GM19372 (cell line): ENCODE measurements at regions not wholly inside any gene's neighbourhood (a gene's known extent, or its start where the extent isn't known, plus 50 kb on each side); places are given as distances from the start of the nearest gene placed in this dataset.

Source experiments
- ATAC-seq: cut with Tn5 transposase; IDR thresholded peaks from one replicate; pipeline ENCODE4 v1.9.1; 2021; ENCODE audit warnings: mild to moderate bottlenecking, low read depth, moderate library complexity; ENCODE audit not compliant: unreplicated experiment

DNA sequence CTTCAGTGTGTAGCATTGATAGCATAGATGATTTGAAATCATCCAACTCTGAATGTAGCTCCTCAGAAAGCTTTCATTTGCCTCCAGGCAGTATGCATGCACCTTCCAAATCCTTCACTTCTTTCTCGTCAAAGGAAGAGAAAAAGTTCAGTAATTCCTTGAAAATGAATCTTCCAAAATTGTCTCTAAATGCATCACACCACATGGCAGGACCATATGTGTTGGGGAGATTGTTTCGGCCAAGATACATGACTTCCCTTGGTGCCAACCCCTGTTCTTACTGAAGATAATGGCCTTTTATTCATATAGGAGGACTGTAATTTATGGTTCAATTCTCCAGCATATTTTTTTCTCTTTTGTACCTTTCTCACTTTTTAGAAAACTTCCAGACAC is 315.6 kb upstream of the SPRY2 start:
- ATAC-seq, result no peak

DNA sequence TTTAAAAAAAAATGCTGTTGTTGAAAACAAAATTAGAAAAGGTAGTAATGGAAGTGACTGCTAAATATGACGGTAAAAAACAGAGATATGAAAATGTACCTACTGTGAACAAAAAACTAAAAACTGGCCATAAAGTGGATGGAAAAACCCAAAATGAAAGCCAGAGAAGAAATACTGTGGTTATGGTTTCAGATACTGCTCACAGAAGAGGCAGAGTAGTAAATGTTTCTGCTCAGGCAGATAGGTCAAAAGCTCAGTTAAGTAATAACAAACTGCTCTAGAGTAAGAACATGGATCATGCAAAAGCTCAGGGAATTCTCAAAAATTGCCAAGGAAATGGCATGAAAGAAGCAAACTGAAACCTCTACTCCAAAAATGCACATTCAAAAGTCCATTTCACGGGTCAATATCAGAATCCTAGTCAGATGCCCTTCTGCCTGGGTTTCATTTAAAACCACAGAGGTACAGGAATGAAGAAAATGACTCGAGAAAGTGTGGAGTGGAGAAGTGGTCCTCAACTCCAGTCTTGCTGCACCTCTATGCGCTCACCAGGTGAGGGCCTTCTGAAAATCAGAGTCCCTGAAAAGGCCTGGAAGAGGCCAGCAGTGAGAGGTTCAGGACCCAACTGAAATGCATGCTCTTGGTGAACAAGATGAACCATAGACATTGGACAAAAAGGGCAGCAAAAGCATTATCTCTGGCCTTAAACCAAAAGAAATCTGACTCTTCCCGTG is 315.0 kb upstream of the SPRY2 start:
- no peak for ATAC-seq

DNA sequence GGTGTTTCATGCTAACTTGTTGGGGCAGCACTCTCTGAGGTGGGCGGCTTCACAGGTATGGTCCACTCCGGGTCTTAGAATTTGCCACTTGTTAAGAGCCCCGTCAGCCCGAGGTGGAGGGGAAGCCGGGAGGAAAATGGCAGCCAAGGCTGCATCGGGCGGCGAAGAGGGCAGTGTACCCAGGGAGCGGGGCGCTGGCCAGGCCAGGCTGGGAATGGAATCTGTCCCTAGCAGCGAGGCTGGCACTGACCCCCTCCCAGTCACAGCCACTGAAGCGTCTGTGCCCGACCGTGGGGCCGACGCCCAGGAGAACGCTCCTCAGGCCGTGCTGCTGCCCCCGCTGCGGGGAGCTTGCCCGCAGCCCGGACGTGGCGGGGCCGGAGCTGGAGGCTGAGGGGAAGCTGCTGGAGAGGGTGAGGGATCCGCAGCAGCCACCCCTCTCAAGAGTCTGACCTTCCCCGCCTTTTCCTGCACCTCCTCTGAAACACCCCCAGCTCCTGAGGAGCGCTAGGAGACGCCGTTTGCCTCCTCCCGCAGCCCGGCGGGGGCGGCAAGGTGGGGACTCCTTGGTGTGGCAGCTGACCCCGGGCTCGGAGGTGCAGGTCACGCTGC is 313.8 kb upstream of the SPRY2 start:
- ATAC-seq, result no peak

DNA sequence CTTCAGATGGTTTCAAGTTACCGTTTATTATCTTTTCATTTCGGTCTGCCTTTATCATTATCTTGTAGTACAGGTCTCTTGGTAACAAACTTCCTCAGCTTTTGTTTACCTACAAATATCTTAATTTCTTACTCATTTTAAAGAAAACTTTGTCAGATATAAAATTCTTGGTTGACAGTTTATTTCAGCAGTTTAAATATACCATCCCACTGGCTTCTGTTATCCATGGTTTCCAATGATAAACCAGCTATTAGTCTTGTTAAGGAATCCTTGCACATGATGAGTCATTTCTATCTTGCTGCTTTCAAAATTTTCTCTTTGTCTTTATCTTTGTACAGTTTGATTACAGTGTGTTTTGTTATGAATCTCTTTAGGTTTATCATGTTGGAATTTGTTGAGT is 308.3 kb upstream of the SPRY2 start:
- ATAC-seq, result no peak

DNA sequence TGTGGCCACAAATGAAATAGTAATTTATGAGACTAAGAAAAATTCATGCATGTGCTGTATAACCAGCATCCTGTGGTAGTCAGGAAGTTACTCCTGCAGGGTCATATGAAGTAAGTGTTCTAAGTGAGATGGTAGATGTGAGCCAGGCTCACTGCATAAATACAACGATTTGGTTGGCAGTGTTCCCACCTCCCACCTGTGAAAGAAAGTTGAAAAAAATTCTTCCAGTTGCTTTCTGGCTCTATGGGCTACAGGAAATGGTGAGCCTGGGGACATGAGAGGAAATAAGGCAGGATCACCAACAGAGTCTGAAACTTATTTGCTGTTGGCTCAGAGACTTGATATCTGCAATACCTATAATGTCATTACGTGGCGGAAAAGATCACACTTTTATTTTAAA is 301.7 kb upstream of the SPRY2 start:
- no peak for ATAC-seq

DNA sequence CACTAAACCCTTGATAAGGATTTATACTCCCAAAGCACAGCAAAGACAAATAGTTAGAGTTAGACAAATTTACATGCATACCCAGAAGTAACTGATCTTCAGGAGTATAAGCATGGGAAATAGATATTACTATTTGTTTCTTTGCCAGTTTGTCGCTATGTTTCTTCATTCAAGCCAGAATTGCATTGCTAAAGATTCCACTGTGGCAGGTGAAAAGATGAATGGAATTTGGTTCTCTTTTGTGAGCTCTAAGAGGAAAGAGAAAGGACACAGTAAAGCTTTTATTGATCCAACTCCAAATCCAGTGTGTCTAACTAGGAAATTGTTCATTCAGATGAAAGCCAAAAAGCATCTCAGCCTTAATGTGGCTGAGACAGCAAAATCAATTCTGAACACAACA is 292.3 kb upstream of the SPRY2 start:
- ATAC-seq, result no peak

DNA sequence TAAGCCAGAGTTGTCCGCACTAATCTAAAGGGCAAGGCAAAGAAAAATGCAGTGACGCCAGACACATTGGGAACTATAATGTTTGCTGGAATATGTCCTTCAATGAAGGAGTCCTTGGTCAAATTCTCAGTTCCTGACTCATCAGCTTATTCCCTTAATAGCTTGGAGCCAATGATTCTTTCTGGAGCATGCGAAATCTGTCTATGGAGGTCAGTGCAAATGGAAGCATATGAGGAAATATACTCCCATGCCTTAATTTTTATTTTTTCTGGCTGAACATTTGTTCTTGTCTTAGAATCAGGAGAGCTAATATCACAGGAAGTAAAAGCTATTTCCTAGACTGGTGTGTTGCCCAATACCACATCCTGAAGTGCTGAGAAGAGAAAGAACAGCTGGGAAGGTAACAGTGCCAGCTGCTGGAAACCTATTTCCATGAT is 289.8 kb upstream of the SPRY2 start:
- no peak for ATAC-seq

DNA sequence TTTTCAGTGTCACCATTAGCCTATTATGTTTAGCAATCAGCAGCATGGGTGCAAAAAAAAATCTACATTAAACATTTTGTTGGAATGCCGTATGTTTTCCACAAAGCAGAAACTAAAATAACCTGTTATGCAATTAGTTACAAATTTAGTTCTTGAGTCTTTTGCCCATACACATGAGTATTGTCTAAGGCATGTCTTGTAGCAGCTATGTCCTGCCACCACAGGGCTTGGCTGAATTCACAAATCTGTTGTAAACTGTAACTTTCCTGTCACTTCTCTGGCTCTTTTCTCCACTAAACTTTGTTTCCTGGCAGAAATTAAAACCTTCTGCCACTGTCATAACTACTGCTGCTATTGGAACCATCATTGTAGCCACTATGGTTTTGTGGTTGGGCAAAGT is 277.9 kb upstream of the SPRY2 start:
- ATAC-seq, result no peak

DNA sequence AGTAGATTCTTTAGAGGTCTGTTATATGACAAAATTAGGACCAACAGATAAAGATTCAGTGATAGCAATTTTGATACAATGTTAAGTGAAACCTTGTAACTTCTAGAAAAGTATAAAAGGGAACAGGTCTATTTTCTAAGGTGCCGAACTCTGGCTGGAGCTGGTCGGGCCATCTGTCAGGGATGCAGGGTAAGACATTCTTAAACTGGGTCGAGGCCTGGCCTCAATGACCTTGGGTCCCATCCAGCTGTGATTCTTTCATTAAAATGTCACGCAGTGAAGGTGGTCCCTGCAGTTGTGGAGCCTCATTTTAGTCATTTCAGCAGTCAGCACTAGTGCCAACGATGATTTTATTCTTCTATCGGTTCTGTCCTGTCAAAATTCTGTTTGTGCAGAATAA is 271.9 kb upstream of the SPRY2 start:
- ATAC-seq, result no peak

DNA sequence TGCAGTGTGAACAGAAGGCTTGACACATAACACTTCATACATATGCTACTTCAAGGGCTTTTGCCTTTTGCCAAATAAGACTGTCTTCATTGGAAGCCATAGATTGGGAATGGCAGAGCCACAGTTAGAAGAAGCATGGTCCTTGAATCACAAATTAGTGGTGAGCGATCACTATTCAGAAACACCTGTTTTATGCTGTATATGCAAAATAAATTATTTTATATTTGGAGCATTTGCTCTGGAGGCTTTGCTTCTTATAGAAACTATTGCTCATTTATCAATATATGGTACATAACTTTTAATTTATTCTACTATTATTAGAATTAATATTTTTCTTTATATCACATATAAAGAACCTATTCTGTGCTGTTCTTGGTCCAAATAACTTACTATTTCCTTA is 270.4 kb upstream of the SPRY2 start:
- no peak for ATAC-seq

DNA sequence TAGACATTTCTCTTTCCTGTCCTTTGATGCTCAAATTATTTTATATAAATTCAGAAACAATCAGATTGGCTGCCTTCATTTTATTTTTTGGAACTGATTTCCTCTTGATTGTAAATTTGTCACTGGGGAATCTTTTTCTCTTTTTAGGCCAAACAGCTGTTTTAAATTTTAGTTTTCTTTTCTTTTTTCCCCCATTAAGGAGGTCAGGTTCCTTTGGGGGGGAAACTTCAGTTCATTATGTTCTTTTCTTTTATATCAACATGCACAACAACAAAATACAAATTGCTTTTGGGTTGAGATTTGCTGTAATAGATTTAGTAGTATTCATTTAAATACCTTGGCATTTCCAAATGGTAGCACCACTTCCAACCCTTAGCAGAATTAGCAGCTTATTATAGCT is 264.8 kb upstream of the SPRY2 start:
- ATAC-seq, result no peak

DNA sequence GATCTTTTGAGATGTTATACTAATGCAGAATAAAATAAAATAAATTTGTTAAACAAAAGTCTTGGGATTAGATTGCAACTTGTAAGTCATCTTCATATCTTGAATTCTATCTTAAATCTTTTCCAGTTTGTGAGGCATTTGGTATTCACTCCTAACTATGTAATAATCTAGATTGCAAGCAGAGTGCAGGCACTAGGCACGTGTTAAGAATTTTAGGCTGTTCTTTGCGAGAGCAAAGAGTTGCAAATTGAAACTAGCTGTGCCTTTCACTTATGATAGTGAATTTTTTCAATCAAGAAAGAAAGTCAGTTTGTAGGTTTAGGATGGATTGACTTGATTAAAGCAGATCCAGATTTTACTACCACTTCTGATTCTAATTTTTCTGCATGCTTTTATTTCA is 264.1 kb upstream of the SPRY2 start:
- ATAC-seq, result no peak

DNA sequence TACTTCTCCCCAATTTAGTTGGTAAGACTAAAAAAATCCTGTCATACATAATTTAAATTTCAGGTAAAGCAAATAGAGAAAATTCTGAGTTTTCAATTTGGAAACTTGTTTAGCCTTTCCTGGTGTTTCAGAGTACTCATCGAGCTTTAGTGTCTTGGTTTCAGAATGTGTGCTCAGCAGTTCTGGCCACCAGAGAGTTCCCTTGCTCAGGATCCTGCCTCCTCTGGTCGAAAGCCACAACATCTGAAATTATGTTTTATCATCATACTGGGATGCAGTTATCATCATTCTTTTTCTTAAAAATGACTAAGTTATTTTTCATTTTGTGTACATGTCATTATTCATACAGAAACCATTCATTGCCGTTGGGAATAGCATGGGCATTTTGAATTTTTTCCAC is 263.2 kb upstream of the SPRY2 start:
- ATAC-seq, result no peak

DNA sequence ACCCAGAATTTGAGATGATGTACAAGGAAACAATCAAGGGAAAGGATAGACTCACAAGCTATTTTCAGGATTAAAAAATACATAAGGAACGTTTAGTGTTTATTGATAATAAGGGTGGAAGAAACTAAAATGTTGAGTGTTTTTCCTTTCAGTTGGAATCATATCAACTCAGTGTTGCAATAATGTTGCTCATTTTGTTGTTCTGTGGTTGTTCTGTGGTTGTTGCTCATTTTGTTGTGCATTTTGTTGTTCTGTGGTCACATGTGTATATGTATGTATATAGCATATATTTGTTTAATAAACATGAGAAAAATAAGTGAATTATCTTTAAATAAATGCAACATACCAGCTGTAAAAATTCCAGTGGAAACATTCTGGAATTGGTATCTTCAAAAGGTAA is 262.4 kb upstream of the SPRY2 start:
- no peak for ATAC-seq

DNA sequence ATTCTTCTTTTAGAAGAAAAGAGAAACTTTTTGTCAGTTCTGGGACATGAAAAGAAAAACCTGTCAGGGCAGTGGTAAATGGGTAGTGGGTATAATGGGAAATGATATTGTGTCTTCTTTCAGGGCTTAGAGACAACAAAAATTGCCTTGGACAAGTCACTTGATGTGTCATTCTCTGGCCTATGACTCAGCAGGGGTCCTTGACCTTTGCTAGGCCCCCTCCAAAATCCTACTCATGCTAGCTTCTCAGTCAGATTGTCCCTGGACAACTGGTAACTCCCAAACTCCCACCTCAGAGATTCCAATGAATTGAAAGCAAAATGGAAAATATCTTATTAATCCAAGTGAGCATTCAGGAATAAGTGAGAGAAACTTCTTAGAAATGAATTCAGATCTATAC is 258.8 kb upstream of the SPRY2 start:
- no peak for ATAC-seq

DNA sequence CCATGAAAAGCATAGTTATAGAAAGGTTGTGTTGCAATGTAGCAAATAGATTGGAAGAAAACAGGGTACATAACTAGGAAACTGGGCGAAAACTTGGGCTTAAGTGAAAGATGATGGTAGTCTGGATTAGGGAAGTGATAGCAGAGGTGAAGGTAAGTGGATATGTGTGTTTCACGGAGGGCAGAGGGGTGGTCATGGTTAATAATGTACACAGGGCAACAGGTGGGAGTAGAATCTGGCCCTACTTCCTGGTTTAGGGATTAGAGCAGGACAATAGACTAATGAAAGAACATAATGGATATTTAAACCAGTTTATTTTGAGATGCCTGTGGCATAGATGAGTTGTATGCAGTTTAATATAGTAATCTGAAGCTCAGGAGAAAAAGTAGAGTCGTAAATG is 257.3 kb upstream of the SPRY2 start:
- no peak for ATAC-seq

DNA sequence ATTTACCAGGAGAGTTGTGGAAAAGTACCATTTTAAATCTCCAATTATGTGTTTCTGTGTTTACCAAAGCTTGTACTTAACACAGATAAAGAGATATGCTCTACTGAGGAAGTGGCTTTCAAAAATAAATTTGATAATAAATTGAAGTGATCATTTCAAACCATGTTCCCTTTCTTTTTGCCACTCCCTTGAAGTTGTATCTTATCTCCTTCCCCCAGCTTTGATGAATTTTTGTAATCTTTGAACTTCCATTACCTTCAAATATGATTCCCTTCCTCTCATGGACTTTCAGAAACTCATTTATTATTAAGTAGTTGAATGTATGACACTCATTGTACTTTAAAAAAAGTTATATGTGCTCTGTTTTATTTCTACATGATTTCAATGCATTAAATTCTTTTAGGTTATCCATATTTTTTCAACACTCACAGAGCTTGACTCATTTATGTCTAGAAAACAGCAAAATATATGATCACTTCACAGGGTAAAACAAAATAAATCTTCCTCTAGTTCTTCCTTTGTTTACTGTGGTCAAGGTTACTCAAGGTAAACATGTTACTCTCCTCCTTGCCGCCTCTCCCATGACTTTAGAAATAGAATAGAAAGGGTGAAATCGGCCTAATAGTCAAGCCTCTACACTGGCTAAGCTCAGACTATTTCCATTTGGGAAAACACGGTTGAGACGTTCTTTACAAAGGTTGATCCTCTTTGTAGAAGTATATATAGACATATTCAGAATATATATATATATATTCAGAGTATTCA is 251.2 kb upstream of the SPRY2 start:
- no peak for ATAC-seq

DNA sequence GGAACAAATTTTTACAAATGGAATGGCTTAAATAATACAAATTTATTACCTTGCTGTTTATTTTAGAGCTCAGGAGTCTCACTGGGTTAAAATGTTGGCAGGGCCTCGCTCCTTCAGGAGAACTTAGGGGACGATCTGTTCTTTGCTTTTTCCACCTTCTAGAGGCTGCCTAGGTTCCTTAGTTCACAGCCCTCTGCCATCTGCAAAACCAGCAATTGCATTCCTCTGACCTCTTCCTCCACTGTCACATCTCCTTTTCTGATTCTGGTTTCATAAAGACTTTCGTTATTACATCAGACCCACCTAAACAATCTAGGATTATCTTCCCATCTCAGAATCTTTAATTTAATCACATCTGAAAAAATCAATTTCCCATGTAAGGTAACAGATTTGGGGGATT is 249.6 kb upstream of the SPRY2 start:
- ATAC-seq, result no peak

DNA sequence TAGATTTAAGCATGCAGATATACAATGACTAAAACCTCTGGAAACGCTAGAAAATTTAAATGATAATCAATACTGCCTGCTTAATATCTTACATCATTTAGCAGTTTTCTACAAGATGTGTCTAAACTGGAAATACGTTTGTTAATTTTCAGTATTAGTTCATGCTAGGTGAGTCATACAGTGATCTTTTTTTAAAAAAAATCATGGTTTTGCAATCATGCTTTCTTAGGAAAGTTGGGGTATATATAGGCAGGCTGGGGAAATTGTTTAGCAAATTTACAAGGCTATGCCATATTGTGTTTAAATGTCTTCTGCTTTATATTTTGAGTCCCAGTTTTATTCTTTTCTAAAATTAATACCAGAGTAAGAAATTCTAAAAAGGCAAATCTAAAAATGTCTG is 245.4 kb upstream of the SPRY2 start:
- ATAC-seq, result no peak

DNA sequence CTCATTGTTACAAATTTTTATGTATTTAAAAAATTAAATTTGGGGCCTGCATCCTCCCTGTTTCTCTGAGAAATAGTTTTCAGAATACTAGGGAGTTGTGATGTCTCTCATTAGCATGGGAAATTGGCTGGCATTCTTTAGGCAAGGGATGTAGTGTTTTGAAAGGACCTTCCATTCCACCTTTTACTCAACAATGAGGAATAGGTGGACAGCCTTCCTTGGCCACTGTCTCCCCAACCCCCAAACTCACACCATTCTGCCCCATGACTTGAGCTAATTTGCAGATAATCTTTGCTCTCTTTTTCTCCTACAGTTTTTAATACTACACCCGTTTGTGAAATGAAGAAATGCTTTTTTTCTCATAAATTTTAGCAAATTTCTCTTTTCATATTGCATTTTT is 244.6 kb upstream of the SPRY2 start:
- ATAC-seq, result no peak

DNA sequence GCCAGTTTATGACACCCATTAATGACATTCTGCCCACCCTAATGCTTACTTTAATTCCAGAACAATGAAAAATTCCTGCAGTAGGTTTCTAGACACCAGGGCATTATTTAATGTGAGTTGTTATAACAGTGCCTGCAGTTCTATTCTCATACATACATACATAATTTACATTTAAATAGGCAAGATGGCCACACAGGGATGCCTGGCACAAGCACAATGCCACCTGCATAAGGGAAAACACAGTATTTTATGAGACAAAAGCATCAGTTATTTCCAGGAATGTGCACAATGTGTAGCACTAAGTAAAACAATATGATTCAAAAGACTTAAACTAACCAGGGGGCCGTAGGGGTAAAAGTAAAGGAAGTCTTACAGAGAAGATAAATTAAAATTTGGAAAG is 243.9 kb upstream of the SPRY2 start:
- no peak for ATAC-seq

DNA sequence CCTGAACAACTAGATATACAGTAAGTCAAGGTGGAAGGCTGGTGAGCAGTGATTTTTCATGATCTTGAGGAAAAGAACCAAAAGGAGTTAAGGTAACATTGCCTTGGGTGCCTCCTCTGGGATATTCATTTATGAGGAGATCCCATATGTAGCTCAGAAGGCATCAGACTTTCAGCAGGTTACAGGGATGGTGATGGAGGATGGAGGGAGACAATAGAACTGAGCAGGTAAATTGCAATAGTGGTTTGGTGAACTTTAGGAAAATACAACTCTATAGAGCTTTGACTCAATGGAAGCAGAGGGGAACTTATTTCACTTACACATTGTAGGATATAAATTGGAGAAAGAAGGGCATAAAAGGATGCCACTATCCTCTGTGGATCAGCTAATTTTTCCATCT is 243.4 kb upstream of the SPRY2 start:
- no peak for ATAC-seq
